ENCODE measurements at regions not wholly inside any gene's neighbourhood (a gene's known extent, or its start where the extent isn't known, plus 50 kb on each side); places are given as distances from the start of the nearest gene placed in this dataset.
"Not testable (repeated sequence)": the region's sequence is repeated elsewhere in the genome, so short reads cannot be mapped to it uniquely, and the experiment has no call there.

- TF ChIP-seq L3MBTL2 (conservative IDR thresholded peaks at IDR 0.05) (no peak), BHLHE40 (IDR thresholded peaks at IDR 0.05; ENCODE audit: borderline replicate concordance) (no peak), FOXA1 (IDR thresholded peaks at IDR 0.05) (no peak), NFRKB (IDR thresholded peaks at IDR 0.05) (no peak), LEF1 (IDR thresholded peaks at IDR 0.05; ENCODE audit: borderline replicate concordance) (no peak), FOXM1 (IDR thresholded peaks at IDR 0.05; ENCODE audit: borderline replicate concordance) (no peak), CTBP1 (IDR thresholded peaks at IDR 0.05; ENCODE audit: borderline replicate concordance) (no peak), SP1 (IDR thresholded peaks at IDR 0.05) (no peak), FOXK2 (IDR thresholded peaks at IDR 0.05) (no peak), HDGF (IDR thresholded peaks at IDR 0.05; ENCODE audit: borderline replicate concordance) (no peak), ZNF384 (IDR thresholded peaks at IDR 0.05) (no peak), ELF4 (IDR thresholded peaks at IDR 0.05) (no peak), ARNT (IDR thresholded peaks at IDR 0.05) (no peak), SUZ12 (IDR thresholded peaks at IDR 0.05) (no peak), TARDBP (IDR thresholded peaks at IDR 0.05) (no peak)
- TF ChIP-seq, protein P1, sequence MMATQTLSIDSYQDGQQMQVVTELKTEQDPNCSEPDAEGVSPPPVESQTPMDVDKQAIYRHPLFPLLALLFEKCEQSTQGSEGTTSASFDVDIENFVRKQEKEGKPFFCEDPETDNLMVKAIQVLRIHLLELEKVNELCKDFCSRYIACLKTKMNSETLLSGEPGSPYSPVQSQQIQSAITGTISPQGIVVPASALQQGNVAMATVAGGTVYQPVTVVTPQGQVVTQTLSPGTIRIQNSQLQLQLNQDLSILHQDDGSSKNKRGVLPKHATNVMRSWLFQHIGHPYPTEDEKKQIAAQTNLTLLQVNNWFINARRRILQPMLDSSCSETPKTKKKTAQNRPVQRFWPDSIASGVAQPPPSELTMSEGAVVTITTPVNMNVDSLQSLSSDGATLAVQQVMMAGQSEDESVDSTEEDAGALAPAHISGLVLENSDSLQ (IDR thresholded peaks at IDR 0.05): no peak
- POLR2A ChIA-PET: no interaction called here
Observed at GRCh38 chr19:28553764-28554163, 659.2 kb downstream of the UQCRFS1 start.

GRCh38 chr19:28553005-28553404 is 659.9 kb downstream of the UQCRFS1 start:
- ChIA-PET CTCF (no interaction called here), POLR2A (no interaction called here)
- DNase-seq (ENCODE audit: extremely low spot score): no peak
- no peak for TF ChIP-seq TARDBP (IDR thresholded peaks at IDR 0.05)

More at GRCh38 chr19:28553764-28554163, 659.2 kb downstream of the UQCRFS1 start:
- CTCF ChIA-PET: no interaction called here
- no peak for DNase-seq (ENCODE audit: extremely low spot score)

GRCh38 chr19:28549680-28550277 is 663.2 kb downstream of the UQCRFS1 start:
- no peak for DNase-seq (ENCODE audit: extremely low spot score)
- CTCF ChIA-PET: no interaction called here
- POLR2A ChIA-PET: no interaction called here
- TF ChIP-seq ZNF384 (IDR thresholded peaks at IDR 0.05): no peak

DNA sequence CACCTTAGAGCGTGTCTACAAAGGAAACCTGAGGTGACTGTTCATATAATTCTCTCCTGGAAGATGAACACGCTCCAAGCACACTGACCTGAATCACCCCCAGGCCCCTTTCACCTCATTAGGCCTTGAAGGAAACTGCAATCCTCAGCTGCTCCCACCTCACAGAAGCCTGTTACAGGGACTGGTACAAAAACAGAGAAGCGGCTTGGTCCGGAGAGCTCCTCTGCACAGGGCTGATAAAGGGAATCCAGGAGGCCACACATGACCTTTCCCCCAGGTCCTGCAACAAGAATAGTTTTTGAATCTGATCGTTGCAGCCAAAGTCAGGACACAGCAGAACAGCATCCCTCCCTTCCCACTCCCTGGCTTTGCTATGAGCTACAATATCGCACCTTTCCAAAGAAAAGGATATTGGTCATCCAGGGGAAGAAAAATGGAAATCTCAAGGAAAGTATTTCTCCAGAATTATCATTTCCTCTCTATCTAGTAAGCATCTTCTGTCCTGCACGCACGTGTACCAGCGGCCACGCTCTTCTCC is 666.7 kb downstream of the UQCRFS1 start:
- TF ChIP-seq SP1 (IDR thresholded peaks at IDR 0.05) (no peak), TARDBP (IDR thresholded peaks at IDR 0.05) (no peak), SUZ12 (IDR thresholded peaks at IDR 0.05) (no peak), CTBP1 (IDR thresholded peaks at IDR 0.05; ENCODE audit: borderline replicate concordance) (no peak), ELF4 (IDR thresholded peaks at IDR 0.05) (no peak), LEF1 (IDR thresholded peaks at IDR 0.05; ENCODE audit: borderline replicate concordance) (no peak), BHLHE40 (IDR thresholded peaks at IDR 0.05; ENCODE audit: borderline replicate concordance) (no peak), L3MBTL2 (conservative IDR thresholded peaks at IDR 0.05) (no peak)

DNA sequence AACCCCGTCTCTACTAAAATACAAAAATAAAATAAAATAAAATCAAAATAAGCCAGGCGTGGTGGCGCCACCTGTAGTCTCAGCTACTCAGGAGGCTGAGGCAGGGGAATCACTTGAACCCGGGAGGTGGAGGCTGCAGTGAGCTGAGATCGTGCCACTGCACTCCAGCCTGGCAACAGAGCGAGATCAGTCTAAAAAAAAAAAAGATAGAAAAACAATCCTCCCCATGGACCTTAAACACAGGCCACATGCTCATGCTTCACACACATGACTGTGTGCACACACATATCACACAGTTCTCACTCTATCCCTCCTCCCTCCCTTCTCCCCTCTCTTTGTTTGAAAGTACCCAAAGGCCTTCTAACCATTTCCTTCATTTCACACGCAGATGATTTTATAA is 667.6 kb downstream of the UQCRFS1 start:
- DNase-seq (ENCODE audit: extremely low spot score); POLR2A ChIA-PET: not testable (repeated sequence)
- CTCF ChIA-PET: interaction anchor here (0.6 kb wide), 1 partner anchor 752 kb away, joined by 6 read pairs; no protein-coding TSS in a partner anchor

More for the DNA sequence above, 666.7 kb downstream of the UQCRFS1 start:
- CTCF ChIA-PET: no interaction called here
- DNase-seq (ENCODE audit: extremely low spot score): no peak
- POLR2A ChIA-PET: no interaction called here

DNA sequence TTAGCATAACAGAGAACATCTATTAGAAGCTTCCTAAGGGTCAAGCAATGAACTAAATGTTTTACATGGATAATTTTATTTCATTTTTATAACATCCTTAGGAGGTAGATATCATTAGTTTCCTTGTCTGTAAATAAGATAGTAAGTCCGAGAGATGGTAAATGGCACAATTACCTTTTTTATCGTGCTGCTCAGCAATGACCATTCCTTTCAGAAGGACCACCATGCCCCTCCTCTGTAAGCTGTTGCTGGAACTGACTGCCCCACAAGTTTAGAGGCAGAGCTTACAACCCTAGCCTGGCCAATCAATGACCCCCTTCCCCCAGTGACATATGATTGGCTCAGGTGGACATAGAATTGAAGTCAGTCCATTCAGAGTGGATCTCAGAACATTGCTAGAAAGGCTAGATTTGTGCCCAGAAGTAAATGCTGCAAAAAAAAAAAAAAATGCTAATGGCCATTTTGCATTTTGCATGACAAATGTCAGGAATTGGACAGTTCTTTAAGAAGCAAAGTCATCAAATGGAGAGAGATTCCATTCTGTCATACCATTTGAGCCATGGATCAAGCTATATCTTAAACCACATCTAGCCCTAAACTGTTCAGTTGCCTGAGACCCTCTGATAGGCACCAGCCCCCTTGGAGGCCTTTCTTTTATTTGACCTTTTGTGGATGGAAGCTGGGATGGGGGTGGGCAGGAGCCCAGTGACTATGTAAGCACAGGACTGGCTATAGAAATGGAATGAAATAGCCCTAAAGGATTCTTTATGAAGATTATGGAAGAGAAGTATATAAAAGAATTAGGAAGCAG is 668.3 kb downstream of the UQCRFS1 start:
- POLR2A ChIA-PET: no interaction called here
- DNase-seq (ENCODE audit: extremely low spot score): no peak
- CTCF ChIA-PET: interaction anchor here (0.6 kb wide), 1 partner anchor 751 kb away, joined by 6 read pairs; no protein-coding TSS in a partner anchor
- no peak for TF ChIP-seq BHLHE40 (IDR thresholded peaks at IDR 0.05; ENCODE audit: borderline replicate concordance)
- TF ChIP-seq, protein P1 (IDR thresholded peaks at IDR 0.05): no peak
- no peak for TF ChIP-seq ARNT (IDR thresholded peaks at IDR 0.05)
- TF ChIP-seq ELF4 (IDR thresholded peaks at IDR 0.05): no peak
- no peak for TF ChIP-seq SP1 (IDR thresholded peaks at IDR 0.05)
- no peak for TF ChIP-seq FOXM1 (IDR thresholded peaks at IDR 0.05; ENCODE audit: borderline replicate concordance)

DNA sequence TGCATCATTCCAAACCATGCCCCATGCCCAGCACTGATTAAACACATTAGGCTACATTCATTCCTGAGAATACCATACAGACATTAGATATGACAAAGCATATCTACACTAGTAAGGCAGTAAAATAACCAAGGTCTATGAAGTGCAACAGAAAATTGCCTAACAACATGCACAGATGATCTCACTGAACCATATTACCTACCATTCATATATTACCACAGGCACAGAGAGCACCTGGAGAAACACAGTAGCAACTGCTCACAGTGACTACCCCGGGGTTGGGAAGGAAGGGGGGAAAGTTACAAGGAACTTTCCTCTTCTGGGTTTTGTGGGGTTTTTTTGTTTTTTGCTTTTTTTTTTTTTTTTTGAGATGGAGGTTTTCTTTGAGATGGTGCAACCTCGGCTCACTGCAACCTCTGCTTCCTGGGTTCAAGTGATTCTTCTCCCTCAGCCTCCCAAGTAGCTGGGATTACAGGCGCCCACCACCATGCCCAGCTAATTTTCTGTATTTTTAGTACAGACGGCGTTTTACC is 669.6 kb downstream of the UQCRFS1 start:
- TF ChIP-seq FOXA1 (IDR thresholded peaks at IDR 0.05) (no peak), BHLHE40 (IDR thresholded peaks at IDR 0.05; ENCODE audit: borderline replicate concordance) (no peak), L3MBTL2 (conservative IDR thresholded peaks at IDR 0.05) (no peak), ELF4 (IDR thresholded peaks at IDR 0.05) (no peak), TARDBP (IDR thresholded peaks at IDR 0.05) (no peak), FOXK2 (IDR thresholded peaks at IDR 0.05) (no peak), HDGF (IDR thresholded peaks at IDR 0.05; ENCODE audit: borderline replicate concordance) (no peak), SP1 (IDR thresholded peaks at IDR 0.05) (no peak), ZNF384 (IDR thresholded peaks at IDR 0.05) (no peak), ARNT (IDR thresholded peaks at IDR 0.05) (no peak)
- TF ChIP-seq, protein P1 (IDR thresholded peaks at IDR 0.05): no peak
- ChIA-PET POLR2A (no interaction called here), CTCF (no interaction called here)
- no peak for DNase-seq (ENCODE audit: extremely low spot score)
